SK-N-SH treated with all-trans-retinoic acid at 6 μM for 48 hours (cell line): ENCODE measurements at regions not wholly inside any gene's neighbourhood (a gene's known extent, or its start where the extent isn't known, plus 50 kb on each side); places are given as distances from the start of the nearest gene placed in this dataset.
"Not testable (repeated sequence)": the region's sequence is repeated elsewhere in the genome, so short reads cannot be mapped to it uniquely, and the experiment has no call there.

Experiments
- ATAC-seq: fragments of 200-7000 bp; cut with Tn5 transposase; 3 replicates; pipeline ENCODE4 v1.9.1; 2020; ENCODE audit warnings: mild to moderate bottlenecking, moderate library complexity
- BACH2 ChIP-seq: fragments of 250-450 bp; sonication (Bioruptor Pico); IDR thresholded peaks from 2 replicates; pipeline ENCODE4 v1.9.0; 2021; ENCODE audit warnings: mild to moderate bottlenecking, borderline replicate concordance
- CSDC2 ChIP-seq: fragments of 250-450 bp; sonication (Bioruptor Pico); IDR thresholded peaks from 2 replicates; pipeline ENCODE4 v1.5.0; 2020; ENCODE audit warnings: mild to moderate bottlenecking, moderate library complexity
- CSRNP3 ChIP-seq: fragments of 250-450 bp; sonication (Bioruptor Pico); IDR thresholded peaks from 2 replicates; pipeline ENCODE4 v1.5.1; 2021; ENCODE audit warnings: mild to moderate bottlenecking, moderate library complexity
- ESRRG ChIP-seq: fragments of 250-450 bp; sonication (Bioruptor Pico); IDR thresholded peaks from 2 replicates; pipeline ENCODE4 v1.6.1; 2021; ENCODE audit warnings: mild to moderate bottlenecking
- GLIS3 ChIP-seq: fragments of 250-450 bp; sonication (Bioruptor Pico); IDR thresholded peaks from 2 replicates; pipeline ENCODE4 v1.5.0; 2020; ENCODE audit warnings: mild to moderate bottlenecking, moderate library complexity
- ISL1 ChIP-seq: fragments of 250-450 bp; sonication (Bioruptor Pico); IDR thresholded peaks from 2 replicates; pipeline ENCODE4 v2.1.2; 2022; ENCODE audit warnings: mild to moderate bottlenecking, moderate library complexity
- OSR1 ChIP-seq: fragments of 250-450 bp; sonication (Bioruptor Pico); IDR thresholded peaks from 2 replicates; pipeline ENCODE4 v1.8.0; 2022; ENCODE audit warnings: moderate library complexity, mild to moderate bottlenecking, inconsistent platforms
- PATZ1 ChIP-seq: fragments of 250-450 bp; sonication (Bioruptor Pico); IDR thresholded peaks from 2 replicates; pipeline ENCODE4 v1.8.0; 2020; ENCODE audit warnings: mild to moderate bottlenecking, moderate library complexity, borderline replicate concordance
- POU6F1 ChIP-seq: fragments of 250-450 bp; sonication (Bioruptor Pico); IDR thresholded peaks from 2 replicates; pipeline ENCODE4 v1.8.0; 2021; ENCODE audit warnings: low read depth, mild to moderate bottlenecking, moderate library complexity, borderline replicate concordance
- PPARA ChIP-seq: fragments of 250-450 bp; sonication (Bioruptor Pico); IDR thresholded peaks from 2 replicates; pipeline ENCODE4 v1.5.0; 2020; ENCODE audit warnings: mild to moderate bottlenecking, borderline replicate concordance
- SNAI2 ChIP-seq: fragments of 250-450 bp; sonication (Bioruptor Pico); IDR thresholded peaks from 2 replicates; pipeline ENCODE4 v1.5.0; 2020; ENCODE audit warnings: mild to moderate bottlenecking, moderate library complexity
- TSHZ2 ChIP-seq: fragments of 250-450 bp; sonication (Bioruptor Pico); IDR thresholded peaks from 2 replicates; pipeline ENCODE4 v1.5.0; 2020; ENCODE audit warnings: mild to moderate bottlenecking, moderate library complexity
- ZC3H10 ChIP-seq: fragments of 250-450 bp; sonication (Bioruptor Pico); IDR thresholded peaks from 2 replicates; pipeline ENCODE4 v1.5.1; 2021; ENCODE audit warnings: mild to moderate bottlenecking, moderate library complexity
- ZFP3 ChIP-seq: fragments of 250-450 bp; sonication (Bioruptor Pico); IDR thresholded peaks from 2 replicates; pipeline ENCODE4 v1.5.0; 2020; ENCODE audit warnings: mild to moderate bottlenecking, moderate library complexity
- ZNF565 ChIP-seq: fragments of 450-650 bp; formaldehyde crosslinking; conservative IDR thresholded peaks from 2 replicates; pipeline ENCODE4 v1.5.0; 2020; ENCODE audit warnings: low read depth, mild to moderate bottlenecking, moderate library complexity
- ZNF70 ChIP-seq: fragments of 450-650 bp; formaldehyde crosslinking; IDR thresholded peaks from 2 replicates; pipeline ENCODE4 v1.5.0; 2020; ENCODE audit warnings: mild to moderate bottlenecking, moderate library complexity
- ZNF8 ChIP-seq: fragments of 450-650 bp; formaldehyde crosslinking; IDR thresholded peaks from 2 replicates; pipeline ENCODE4 v1.5.0; 2020; ENCODE audit warnings: mild to moderate bottlenecking, moderate library complexity
- TF ChIP-seq, protein P1 (sequence below): fragments of 250-450 bp; sonication (Bioruptor Pico); IDR thresholded peaks from 2 replicates; pipeline ENCODE4 v1.5.1; 2020; ENCODE audit warnings: low read depth, mild to moderate bottlenecking, moderate library complexity

DNA sequence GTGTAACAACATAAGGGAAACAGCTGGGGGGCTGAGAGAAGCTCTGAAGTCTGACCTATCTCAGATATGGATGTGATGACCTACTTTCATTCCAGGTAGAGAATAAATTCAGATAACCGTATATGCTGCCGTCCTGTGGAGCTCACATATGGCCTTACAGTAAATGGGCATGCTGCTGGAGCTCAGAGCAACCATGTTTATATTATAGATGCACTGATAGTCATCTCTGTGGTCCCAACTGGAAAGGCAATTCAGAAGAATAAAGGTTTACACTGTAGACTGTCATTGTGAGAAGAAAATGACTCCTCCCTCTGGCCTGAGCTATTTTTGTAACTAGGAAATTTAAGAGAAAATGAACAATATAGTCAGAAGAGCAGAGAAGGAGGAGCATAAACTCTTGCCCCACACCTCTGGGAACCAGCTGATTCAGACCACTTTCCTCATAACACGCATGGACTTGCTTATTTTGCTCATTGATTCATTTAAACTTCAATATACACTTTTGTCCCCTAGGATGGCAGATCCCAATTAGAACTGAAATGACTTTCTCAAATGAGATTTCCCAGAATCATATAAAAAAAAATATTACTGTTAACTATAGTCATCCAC lies 69.9 kb upstream of the NXPH1 start:
- TF ChIP-seq BACH2 (CRISPR knock-in tag), result no peak
- TF ChIP-seq ZNF70, result no peak
- no peak for TF ChIP-seq ISL1 (CRISPR knock-in tag)
- no peak for TF ChIP-seq PPARA (CRISPR knock-in tag)
- TF ChIP-seq ZNF565 (CRISPR knock-in tag), result no peak
- no peak for TF ChIP-seq GLIS3 (CRISPR knock-in tag)
- no peak for ATAC-seq

DNA sequence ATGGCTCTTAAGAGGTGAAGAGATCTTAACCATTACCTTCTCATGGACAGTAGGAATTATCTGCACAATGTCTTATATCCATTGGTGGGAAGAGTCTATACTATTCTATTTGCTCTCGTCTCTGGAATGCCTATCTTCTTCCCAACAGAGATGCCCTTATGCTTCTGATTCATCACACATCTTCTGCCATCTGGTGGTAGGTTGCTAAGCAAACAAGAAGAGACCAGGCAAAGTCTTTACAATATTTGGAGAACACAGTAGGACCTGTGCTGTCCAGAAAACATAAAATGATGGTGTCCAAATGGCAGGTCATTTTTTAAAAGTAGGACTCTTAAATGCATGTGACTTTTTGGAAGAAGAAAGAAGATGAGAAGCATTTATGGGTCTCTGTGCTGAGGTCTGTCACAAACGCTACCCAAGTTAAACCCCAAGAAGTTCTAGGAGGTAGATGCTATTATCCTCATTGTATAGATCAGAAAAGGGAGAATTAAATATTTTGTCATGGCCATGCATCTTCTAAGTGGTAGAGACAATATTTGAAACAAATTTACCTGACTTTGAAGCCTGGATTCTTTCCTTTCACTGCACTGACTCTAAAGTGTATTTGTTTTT lies 67.8 kb upstream of the NXPH1 start:
- TF ChIP-seq ESRRG (CRISPR knock-in tag), result no peak
- no peak for TF ChIP-seq ZC3H10 (CRISPR knock-in tag)
- TF ChIP-seq CSDC2 (CRISPR knock-in tag), result no peak
- TF ChIP-seq, protein P1, sequence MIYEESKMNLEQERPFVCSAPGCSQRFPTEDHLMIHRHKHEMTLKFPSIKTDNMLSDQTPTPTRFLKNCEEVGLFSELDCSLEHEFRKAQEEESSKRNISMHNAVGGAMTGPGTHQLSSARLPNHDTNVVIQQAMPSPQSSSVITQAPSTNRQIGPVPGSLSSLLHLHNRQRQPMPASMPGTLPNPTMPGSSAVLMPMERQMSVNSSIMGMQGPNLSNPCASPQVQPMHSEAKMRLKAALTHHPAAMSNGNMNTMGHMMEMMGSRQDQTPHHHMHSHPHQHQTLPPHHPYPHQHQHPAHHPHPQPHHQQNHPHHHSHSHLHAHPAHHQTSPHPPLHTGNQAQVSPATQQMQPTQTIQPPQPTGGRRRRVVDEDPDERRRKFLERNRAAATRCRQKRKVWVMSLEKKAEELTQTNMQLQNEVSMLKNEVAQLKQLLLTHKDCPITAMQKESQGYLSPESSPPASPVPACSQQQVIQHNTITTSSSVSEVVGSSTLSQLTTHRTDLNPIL, result no peak
- no peak for ATAC-seq

GRCh38 chr7:8368007-8368406 lies 65.4 kb upstream of the NXPH1 start:
- not testable (repeated sequence) for ATAC-seq

GRCh38 chr7:8371742-8372141 lies 61.7 kb upstream of the NXPH1 start:
- no peak for ATAC-seq
- no peak for TF ChIP-seq POU6F1 (CRISPR knock-in tag)
- no peak for TF ChIP-seq BACH2 (CRISPR knock-in tag)
- TF ChIP-seq PPARA (CRISPR knock-in tag), result no peak
- no peak for TF ChIP-seq ESRRG (CRISPR knock-in tag)
- no peak for TF ChIP-seq ZNF8 (CRISPR knock-in tag)
- no peak for TF ChIP-seq CSRNP3 (CRISPR knock-in tag)
- TF ChIP-seq ZNF70, result no peak

DNA sequence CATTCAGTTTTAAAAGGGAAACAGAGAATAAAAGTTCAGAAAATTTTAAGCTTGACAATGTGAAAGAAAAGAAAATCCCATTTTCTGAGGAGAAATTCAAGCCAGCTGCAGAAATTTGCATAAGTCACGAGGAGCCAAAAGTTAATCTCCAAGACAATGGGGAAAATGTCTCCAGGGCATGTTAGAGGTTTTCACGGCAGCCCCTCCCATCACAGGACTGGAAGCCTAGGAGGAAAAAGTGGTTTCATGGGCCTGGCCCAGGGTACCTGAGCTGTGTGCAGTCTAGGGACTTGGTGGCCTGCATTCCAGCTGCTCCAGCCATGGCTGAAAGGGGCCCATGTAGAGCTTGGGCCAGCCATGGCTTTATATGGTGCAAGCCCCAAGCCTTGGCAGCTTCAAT lies 59.6 kb upstream of the NXPH1 start:
- TF ChIP-seq PATZ1 (CRISPR knock-in tag), result no peak
- no peak for TF ChIP-seq OSR1 (CRISPR knock-in tag)
- TF ChIP-seq TSHZ2 (CRISPR knock-in tag), result no peak
- no peak for TF ChIP-seq ISL1 (CRISPR knock-in tag)
- no peak for TF ChIP-seq SNAI2
- TF ChIP-seq ZFP3, result no peak
- no peak for TF ChIP-seq POU6F1 (CRISPR knock-in tag)
- TF ChIP-seq ZNF565 (CRISPR knock-in tag), result no peak
- no peak for TF ChIP-seq PPARA (CRISPR knock-in tag)
- TF ChIP-seq GLIS3 (CRISPR knock-in tag), result no peak
- TF ChIP-seq, protein P1, result no peak
- TF ChIP-seq, all 23 proteins: peak for 0
- no peak for ATAC-seq
